GM19025 (cell line): ENCODE measurements at regions not wholly inside any gene's neighbourhood (a gene's known extent, or its start where the extent isn't known, plus 50 kb on each side); places are given as distances from the start of the nearest gene placed in this dataset.
"Not testable (repeated sequence)": the region's sequence is repeated elsewhere in the genome, so short reads cannot be mapped to it uniquely, and the experiment has no call there.

Source experiments
- ATAC-seq: cut with Tn5 transposase; IDR thresholded peaks from one replicate; pipeline ENCODE4 v1.9.1; 2021; ENCODE audit warnings: mild to moderate bottlenecking, low read depth, moderate library complexity; ENCODE audit not compliant: unreplicated experiment

DNA sequence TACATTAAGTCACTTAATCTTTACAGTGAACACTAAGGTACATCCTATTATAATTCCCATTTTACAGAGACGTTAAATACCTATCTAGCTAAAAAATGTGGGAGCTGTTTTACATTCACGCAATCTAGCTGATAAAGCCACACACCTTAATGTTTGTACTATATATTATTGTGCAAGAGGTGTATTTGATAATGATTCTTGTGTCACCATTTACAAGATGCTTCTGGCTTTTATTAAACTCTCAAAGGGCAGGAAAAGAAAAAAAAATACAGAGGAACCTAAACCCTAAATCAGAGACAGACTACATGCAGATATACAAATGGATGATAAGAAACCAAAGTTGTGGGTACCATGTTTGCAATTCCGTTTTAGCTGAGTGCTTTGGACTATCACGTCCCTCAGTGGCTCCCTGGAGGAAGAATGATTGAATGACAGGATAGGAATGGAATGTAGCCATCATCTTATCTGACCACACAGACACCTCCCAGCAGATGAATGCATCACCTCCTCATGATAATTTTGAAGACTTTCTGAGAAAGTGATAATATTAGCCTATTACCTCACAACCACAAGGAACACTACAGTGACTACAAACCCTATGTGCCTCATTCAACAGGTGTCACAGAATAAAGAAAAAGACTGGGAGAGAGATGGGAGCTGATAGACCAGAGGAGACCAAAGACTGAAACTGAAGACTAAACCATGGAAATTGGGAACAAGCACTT lies 230.5 kb upstream of the SERP2 start:
- no peak for ATAC-seq

DNA sequence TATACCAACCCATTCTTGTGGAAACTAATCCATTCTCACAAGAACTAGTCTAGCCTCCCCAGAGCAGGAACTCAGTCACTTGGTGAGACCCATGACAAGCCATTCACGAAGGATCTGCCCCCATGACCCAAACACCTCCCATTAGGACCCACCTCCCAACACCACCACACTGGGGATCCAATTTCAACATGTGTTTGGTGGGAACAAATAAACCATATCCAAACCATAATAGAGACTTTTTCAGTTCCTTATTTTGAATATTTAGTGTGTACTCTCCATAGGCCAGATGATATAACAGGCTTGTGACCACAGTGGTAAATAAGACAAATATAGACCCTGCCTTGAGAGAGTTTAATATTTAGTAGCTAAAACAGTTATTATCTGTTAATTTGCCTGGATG lies 227.5 kb upstream of the SERP2 start:
- ATAC-seq: no peak

DNA sequence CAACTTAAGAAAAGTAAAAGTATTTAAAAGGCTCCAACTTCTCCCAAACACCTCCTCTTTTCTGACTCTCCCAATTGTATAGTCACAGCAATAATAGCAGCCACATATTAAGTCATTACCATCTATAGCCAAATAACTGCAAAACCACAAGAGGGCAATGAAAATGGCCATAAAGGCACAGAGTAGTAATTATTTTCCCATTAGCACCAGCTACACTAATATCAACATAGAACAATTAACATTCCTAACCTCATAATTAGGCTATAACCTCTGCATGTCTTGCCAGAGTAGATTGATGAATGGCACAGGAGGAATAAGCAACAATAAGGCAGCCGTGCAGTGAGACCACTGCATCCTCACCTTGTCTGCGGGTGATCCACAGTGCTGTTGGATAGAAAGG lies 226.4 kb upstream of the SERP2 start:
- no peak for ATAC-seq

DNA sequence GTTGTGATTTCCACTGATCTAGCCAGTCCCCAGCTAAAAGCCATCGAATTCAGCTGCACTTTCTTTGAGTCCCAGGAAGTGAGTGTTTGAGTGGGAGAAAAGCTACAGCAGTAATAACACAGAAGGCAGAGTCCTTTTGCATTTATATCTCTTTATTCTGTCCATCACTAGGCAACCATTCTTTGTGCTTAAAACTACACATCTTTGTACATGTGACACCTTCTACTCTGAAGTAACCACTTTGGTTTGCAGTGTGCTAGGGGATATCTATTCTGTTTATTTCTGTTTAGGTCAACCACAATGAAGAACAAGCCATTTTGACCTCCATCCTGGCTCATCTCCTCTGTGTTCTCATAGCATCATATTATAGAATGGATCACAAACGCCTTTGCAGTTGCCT lies 226.0 kb upstream of the SERP2 start:
- no peak for ATAC-seq

DNA sequence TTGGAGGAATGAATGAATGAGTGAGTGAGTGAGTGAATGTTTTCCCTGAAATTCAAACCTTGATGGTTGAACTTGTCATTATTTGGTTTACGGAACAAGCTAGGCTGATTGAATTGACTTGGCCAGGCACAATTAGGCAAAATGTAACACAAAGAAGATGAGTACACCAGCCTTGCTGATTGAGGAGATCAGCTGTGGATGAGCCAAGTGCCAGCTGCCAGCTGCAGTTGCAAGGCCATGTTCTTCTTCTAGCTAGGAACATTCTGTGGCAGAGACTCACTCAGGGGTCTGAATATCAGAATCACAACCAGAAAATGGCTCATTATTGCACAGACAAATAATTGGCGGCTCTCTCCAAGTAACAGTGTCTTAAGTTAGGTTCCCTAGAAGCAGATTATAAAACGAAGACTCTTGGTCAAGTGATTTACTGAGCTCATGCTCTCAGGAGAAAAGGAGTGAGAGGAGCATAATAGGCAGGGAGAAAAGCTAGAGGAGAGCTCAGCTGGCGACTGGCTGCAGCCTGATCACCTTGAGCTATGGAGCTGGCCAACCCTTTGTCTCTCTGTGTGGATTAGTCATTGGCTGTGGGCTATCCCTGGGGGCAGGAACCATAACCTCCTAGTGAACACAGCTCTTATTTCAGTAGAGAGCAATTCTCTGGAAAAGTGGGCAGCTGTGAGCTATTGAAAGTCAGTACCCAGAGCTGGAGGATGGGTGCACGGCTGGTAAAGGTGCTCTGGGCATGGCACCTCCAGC lies 225.3 kb upstream of the SERP2 start:
- no peak for ATAC-seq

DNA sequence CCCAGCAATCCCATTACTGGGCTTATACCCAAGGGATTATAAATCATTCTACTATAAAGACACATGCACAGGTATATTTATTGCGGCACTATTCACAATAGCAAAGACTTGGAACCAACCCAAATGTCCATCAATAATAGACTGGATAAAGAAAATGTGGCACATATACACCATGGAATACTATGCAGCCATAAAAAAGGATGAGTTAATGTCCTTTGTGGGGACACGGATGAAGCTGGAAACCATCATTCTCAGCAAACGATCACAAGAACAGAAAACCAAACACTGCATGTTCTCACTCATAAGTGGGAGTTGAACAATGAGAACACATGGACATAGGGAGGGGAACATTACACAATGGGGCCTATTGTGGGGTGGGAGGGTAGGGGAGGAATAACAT lies 224.4 kb upstream of the SERP2 start:
- not testable (repeated sequence) for ATAC-seq

DNA sequence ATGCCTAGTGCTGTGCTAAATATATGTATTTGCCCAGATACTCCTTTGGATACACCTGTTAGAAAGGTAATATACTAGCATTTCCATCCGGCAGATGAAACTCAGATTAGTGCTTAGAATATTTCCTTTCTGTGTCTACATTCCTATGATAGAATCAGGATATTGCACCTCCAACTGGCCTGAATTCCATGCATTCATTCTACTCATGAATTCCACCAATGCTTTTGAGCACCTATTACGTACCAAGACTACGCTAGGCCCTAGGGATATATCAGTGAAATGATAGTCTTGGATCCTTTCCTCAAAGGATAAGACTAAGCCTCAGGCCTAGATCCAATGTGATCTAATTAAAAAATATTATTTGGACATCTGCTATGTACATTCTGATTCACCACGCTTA lies 223.8 kb upstream of the SERP2 start:
- no peak for ATAC-seq

GRCh38 chr13:44151474-44151873 lies 222.2 kb upstream of the SERP2 start:
- ATAC-seq: no peak

DNA sequence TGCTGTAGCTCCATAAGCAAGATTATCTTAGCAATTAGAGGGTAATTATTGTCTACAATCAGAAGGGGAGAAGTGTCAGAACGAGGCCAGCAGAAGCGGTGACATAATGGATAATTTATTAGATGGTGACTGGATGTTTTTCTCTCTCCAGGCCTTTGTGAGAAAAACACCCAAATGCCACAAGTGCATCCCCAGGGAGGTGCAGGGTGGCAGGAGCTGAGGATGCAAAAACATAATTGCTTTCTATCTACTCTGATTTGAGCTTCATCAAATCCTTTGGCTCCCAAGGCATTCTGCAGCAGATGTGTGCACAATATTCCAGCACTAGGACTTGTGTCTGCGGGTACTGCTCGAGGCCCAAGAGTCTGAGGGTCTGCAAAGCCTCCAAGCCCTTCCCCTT lies 220.1 kb upstream of the SERP2 start:
- no peak for ATAC-seq

DNA sequence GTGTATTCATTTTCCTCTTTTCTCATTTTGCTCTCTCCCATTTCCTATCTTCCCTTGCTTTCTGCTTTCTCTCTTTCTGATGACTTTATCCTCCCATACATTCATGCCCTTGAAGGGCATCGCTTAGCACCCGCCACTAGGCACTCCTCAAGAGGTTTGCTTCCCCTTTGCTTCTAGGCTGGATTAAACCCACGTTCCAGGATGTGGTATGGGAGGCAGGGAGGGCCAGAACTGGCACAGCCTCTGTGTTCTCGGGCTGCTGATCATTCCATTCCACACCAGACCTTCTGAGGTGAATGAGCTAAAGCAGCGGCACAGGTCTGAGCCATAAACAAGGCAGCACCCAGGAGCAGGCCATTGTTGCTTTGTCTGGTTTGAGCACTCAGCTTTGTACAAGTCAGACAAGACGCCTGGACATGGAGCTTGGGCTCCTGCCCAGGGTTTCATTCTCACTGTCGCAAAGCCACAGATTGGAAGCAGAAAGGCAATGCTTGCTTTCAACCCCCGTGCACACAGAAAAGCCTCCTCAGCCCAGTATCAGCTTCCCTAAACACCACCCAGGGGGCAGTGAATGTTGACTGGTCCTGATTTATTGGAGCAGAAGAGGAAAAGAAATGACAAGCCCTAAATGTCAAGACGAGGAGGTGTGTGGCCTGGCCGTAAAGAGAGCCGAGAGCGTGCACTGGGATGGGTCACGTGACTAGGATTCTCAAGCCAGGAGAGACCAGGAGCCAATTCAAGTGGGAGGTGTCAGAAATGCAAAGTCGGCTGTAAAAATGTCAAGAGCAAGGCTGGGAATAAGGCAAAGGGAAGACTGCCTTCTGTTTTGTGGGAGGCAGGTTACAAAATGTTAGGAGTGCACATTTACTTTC lies 218.0 kb upstream of the SERP2 start:
- ATAC-seq: no peak

DNA sequence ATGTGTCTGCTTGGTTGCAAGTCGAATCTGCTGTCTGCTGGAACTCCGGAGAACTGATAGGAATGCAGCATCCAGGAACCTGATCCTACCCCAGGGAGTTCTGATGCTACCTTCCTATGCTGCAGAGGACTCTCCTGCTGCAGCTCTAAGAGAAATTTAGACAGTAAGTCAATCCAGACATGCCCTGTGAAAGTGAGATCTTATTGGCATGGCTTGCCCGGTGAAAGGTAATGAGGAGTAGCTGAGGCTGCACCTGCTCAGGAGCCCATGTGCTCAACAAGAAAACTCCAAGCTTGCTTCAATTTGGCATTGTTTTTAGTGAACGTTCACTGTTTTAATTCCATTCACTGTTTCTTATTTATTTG lies 217.3 kb upstream of the SERP2 start:
- ATAC-seq: no peak

DNA sequence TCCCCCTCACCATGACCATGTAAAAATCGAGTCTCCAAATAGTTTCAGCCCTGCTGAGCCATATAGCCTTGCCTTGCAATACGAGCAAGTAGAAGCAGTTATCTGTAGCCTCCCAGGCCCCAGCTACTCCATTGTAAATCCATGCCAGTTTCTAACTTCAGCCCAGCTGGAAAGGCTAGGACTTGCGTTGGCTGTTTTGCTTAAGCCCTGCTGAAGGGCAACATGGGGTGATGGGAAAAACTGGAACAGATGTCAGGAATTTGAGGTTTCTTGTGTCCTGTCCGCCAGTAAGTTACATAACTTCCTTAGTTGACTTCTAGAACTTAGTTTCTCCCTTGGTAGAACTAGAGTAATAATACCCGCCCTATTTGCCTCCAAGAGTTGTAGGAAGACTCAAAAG lies 216.0 kb upstream of the SERP2 start:
- ATAC-seq: no peak

DNA sequence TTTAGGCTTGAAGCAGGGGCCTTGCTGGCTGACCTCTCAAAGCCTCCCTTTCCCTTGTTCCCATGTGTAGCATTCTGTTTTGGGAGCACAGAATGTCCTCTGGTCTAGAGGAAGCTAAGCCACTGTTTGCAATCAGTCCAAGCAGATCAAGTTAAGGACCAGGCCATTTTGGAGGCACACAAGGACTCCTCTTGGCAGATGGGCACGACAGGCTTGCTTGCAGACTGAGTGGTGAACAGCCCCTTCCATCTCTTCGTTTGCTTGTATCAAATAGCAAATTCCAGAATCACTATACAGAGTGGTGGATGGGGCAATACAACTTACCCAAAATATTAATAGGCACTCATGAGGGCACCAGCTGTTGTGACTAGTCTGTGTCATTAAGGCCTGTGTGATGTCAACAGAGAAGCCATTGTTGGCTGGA lies 215.5 kb upstream of the SERP2 start:
- ATAC-seq: no peak

GRCh38 chr13:44158881-44159632 lies 214.6 kb upstream of the SERP2 start:
- ATAC-seq: no peak

- ATAC-seq: no peak
Measured at GRCh38 chr13:44159633-44160279, 213.9 kb upstream of the SERP2 start.

DNA sequence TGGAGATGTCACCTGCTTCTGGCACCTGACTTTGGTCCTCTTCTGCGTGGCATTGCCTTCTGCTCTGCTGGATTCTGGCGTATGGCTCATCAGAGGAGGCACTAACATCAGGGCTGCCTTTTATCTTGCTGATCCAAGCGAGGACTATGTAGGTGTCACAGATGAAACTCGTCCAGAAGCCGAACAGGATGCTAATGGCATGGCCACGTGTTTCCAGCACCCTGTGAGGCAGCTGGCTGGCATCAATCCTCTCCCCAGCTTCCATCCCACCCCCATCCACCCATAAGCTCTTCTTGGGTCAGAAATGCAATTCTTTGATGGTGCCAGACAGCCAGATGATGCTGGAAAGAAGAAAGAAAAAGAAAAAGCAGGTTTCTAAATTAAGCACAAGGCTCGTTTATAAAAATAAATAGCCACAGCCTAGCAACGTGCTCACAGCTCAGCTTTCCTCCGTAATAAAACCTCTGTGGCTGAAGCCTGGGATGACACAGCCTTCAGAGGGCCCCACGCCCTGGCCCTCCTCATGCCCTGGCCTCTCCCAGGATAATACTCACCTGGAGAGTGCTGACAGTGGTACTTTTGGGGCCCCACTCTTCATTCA lies 212.9 kb upstream of the SERP2 start:
- no peak for ATAC-seq

DNA sequence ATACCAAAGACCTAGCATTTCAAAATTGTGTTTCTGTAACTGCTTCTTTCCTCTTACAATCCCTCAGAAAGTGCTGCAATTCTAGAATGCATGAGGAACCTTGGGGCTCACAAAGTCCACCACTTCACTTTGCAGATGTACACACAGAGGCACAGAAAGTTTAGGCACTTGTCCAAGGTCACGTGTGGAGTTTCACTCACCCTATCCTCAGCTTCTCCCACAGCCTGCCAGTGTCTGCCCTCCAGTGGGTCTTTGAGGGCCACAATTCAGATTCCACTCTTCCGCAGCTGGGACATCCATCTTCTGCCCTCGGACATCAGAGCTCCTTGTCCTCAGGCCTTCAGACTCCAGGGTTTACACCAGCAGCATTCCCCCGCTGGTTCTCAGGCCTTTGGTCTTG lies 210.5 kb upstream of the SERP2 start:
- no peak for ATAC-seq

- no peak for ATAC-seq
Measured at GRCh38 chr13:44165221-44165888, 208.3 kb upstream of the SERP2 start.

DNA sequence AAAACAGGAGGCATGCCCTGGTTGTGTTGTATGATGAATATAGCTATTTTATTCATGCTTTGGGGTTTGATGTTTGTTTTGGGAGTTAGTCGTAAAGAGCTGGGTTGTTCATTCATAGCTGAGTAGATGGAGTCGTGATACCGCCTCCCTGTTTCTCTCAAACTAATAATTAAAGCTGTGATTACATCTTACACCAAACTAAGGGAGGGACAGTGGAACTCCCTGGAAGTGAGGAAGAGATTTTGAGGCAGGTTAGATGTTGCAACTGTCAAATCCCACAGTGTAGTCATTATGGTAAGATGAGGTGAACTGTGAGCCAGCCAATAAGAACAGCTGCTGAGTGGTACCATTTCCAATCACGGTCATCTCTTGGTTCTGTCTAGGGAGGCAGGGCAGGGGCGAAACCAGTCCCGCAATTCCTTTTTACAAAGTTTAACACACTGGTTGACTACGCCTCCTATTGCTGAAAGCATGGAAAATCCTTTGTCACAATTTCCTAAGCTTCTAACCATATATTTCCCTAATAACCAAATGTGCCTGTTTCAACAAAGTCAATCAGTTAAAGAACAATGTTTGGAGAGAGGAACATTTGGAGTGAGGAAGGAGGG lies 207.6 kb upstream of the SERP2 start:
- no peak for ATAC-seq
